GM19035 (cell line): ENCODE measurements at regions not wholly inside any gene's neighbourhood (a gene's known extent, or its start where the extent isn't known, plus 50 kb on each side); places are given as distances from the start of the nearest gene placed in this dataset.
"Not testable (repeated sequence)": the region's sequence is repeated elsewhere in the genome, so short reads cannot be mapped to it uniquely, and the experiment has no call there.

Experiments
- ATAC-seq: cut with Tn5 transposase; IDR thresholded peaks from one replicate; pipeline ENCODE4 v1.9.1; 2021; ENCODE audit not compliant: unreplicated experiment

DNA sequence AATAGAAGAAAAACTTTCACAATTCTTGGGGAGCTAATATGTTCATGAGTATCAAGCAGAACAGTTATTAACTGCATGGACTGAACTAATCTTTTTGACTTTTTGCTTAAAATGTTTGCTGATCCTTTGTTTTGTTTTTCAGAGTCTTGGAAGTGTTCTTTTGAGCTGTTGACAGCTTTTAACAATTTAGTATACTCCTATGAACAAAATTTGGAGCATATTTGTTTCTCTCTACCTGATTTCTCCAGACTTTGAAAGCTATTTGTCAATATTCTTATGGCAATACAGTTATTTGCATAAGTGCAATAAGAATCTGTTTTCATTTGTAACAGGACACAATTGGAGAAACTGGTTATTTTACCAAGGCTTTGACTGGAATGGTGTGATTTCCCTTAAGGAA lies 192.0 kb upstream of the ETV3 start:
- not testable (repeated sequence) for ATAC-seq

DNA sequence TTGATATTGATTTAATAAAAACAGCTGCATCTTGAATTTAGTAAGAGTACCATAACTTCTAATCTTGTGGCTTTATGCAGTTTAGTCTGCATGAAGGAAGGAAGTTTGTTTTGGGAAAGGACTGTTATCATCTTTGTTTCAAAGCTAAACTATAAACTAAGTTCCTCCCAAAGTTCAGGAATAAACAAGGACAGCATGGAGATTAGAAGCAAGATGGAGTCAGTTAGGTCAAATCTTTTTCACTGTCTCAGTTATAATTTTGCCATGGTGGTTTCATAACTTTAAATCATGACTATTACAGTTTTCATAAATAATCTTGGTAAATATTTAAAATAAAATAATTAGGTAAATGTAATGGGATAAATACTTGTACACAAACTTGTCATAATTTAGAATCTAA lies 189.9 kb upstream of the ETV3 start:
- not testable (repeated sequence) for ATAC-seq

DNA sequence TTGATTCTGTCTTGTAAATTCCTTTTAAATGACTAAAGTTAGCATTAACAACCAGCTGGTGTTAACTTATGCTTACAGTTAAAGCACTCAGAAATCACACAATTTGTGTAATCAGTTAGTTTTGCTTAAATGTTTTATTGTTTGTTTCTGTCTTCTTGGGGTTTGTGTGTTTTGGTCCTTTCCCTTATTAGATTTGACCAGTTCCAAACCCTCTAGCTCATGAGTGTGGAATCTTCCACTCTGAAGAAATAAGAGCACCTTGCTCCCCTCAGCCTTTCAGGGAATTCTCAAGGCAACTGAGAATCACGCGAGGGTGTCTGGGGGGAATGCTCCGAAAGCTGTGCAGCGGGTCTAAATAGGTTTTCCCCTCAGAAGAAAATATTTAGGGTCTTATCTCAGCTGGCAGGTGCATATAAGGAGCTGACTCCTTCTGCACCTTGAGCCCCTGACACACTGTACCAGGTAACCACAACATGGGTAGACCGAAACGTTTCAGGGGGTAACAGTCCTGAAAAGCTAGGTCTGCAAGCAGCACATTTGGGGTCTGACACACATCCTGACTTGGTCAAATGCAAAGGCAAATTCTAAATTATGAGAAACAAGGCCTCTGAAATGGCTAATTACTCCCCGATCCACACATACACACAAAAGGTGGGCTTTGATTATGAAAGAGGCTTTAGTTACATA lies 188.1 kb upstream of the ETV3 start:
- ATAC-seq, result no peak

DNA sequence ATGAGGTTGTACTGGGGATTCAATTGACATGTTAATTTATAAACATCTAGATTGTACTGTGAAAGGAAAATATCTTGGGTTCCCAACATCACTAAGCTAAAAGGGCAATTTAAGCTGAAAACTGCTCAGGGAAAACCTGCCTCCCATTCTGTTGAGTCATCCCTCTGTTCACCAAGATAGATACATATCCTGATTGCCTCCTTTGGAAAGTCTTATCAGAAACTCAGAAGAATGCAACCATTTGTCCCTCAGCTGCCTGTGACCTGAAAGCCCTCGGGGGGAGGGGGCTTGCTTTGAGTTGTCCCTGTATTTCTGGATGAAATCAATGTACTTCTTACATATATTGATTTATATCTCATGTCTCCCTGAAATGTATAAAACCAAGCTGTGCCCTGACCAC lies 187.0 kb upstream of the ETV3 start:
- ATAC-seq, result no peak

DNA sequence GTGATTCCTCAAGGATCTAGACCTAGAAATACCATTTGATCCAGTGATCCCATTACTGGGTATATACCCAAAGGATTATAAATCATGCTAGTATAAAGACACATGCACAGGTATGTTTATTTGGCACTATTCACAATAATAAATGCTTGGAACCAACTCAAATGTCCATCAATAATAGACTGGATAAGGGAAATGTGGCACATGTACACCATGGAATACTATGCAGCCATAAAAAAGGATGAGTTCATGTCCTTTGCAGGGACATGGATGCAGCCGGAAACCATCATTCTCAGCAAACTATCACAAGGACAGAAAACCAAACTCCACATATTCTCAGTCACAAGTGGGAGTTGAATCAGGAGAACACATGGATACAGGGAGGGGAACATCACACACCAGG lies 183.8 kb upstream of the ETV3 start:
- not testable (repeated sequence) for ATAC-seq

DNA sequence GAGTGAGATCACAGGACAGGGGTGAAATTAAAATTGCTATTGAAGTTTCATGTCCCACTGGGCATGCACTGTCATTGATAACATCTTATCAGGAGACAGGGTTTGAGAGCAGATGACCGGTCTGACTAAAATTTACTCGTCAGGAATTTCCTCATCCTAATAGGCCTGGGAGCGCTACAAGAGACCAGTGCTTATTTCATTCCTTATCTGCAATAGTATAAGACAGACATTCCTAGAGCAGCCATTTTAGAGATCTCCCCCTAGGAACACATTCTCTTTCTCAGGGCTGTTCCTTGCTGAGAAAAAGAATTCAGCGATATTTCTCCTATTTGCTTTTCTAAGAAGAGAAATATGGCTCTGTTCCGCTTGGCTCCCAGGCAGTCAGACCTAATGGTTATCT lies 181.4 kb upstream of the ETV3 start:
- ATAC-seq, result no peak

DNA sequence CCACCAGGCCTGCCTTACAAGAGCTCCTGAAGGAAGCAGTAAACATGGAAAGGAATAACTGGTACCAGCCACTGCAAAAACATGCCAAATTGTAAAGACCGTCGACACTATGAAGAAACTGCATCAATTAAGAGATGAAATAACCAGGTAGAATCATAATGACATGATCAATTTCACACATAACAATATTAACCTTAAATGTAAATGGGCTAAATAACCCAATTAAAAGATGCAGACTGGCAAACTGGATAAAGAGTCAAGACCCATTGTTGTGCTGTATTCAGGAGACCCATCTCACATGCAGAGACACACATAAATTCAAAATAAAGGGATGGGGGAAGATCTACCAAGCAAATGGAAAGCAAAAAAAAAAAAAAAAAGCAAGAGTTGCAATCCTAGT lies 179.0 kb upstream of the ETV3 start:
- not testable (repeated sequence) for ATAC-seq

DNA sequence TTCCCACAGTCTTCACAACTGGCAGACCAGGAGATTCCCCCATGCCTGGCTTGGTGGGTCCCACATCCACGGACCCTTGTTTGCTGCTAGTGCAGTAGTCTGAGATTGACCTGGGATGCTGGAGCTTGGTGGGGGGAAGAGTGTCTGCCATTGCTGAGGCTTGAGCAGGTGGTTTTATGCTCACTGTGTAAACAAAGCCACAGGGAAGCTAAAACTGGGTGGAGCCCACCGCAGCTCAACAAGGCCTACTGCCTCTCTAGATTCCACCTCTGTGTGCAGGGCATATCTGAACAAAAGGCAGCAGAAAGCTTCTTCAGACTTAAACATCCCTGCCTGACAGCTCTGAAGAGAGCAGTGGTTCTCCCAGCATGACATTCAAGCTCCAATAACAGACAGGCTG lies 177.3 kb upstream of the ETV3 start:
- ATAC-seq, result no peak

DNA sequence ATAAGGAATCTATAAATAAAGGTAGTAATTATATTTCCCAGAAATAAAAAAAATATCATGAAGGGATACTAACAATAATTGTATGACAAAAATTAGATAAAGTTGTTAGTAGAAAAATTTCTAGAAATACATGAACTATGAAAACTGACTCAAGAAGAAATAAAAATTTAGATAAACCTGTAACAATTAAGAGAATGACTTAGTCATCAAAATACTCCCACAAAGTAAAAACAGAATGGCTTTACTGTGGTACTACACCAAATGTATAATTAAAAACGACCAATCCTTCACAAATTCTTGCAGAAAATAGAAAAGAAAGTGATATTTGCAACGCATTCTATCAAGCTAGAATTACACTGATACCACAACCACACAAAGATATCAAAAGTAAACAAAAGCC lies 176.2 kb upstream of the ETV3 start:
- no peak for ATAC-seq

DNA sequence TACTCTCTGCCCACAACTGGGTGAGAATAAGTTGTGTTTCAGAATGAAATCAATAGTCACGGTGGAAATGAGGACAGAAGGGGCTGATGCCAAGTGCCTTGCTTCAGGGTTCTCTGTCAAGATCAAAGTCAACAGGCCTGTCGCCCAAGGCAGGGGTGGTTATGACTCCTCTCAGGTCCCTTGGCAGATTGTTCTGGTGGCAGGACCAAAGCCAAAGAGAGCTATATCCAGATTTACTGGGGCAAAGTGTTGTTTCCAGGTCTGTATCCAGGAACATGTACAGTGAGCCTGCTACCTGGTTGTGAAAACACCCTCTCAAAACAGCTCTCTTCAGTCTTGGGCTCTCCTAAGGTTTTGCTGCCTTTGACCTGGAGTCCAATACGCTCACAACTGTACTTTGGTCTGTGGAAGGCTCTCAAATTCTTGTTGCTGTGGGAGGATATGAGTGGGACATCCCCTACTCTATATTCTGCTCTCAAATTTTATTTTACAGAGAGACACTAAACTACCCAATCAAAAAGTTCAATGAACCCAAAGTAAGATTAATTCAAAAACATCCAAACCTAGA lies 175.1 kb upstream of the ETV3 start:
- ATAC-seq, result no peak

DNA sequence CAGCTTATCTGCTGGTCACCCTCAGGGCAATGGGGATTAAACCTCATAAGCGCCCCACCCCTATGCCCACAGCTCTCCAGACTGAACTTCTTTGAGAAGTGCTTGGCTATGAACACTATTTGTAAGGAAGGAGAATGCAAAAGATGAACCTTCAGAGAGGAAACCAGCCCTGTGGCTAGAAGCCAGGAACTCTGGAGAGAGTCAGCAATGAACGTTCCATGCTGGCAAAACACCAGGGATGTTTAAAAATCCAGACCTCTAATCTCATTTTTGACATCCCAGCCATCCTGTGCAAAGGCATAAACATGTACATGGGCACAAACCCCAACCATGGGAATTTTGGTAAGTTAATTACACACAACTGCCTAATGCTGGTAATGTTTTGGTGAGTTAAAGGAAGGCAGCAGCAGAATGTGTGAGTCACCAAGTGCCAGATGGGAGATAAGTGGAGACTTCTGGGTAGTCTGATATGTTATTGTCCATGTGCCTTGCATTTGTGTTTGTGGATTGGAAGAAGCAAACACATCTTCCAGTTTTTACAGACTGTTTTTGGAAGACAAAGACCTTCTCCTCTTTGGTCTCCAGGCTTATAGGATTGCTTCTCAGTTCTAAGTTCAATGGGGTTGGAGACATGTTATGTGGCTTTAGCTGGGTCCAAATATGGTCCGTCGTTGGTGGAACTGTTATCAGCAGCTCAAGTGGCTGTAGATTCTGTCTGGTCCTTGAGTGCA lies 174.1 kb upstream of the ETV3 start:
- no peak for ATAC-seq

DNA sequence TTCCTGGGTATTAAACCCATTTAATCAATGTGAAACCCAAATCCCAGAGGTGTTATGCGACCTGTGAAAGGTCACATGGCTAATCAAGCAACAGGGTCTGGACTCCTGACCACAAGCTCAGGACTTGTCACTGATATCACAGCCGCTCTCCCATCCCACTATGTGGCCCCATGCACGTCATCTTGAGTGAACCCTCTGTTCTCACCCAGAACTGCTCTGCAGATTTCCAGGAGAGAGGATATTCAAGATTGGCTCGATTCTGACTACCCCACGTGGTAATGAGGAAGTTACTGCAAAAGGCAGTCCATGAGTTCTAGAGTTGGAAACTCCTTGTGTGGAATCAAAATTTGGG lies 173.5 kb upstream of the ETV3 start:
- ATAC-seq, result no peak

DNA sequence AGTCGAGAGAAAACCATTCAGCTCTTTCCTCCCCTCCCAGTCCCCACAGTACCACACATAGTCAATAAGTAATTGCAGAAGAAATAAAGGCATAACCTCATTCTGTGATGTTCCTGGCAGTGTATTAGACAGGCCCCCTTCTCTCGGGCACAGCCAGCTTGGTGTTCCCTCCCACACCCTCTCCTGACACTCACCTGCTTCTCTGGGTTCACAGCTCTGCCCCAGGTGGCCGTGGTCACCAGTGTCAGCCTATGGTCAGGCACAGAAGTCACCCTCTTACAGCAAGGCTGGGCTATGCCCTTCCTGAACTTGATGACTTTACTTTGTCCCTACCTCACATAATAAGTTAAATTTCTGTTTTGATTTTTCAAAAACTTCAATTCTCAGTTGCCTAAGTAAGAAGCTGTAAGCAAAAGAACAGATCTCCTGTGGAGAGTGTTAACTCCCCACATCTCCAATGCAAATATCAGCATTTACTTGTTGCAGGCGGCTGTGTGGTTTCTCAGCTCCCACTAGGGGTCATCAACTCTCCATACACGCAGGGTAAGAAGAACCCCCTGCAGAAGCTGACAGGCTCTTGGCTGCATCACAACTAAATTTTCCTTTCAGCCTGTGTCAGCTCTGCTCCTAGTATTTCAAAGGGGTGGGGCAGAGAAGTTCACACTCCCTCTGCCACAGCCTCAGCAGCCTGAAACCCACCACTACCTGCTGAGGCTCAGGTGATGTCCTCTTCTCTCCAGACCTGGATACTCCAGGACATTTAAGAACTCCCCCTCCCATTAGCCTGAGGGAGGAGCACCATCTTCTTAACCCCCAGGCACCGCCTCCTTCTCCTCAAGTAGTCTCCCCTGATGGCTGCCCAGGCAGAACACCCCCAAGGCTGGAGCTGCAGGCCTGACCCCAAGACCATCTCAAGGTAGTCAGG lies 172.9 kb upstream of the ETV3 start:
- not testable (repeated sequence) for ATAC-seq

DNA sequence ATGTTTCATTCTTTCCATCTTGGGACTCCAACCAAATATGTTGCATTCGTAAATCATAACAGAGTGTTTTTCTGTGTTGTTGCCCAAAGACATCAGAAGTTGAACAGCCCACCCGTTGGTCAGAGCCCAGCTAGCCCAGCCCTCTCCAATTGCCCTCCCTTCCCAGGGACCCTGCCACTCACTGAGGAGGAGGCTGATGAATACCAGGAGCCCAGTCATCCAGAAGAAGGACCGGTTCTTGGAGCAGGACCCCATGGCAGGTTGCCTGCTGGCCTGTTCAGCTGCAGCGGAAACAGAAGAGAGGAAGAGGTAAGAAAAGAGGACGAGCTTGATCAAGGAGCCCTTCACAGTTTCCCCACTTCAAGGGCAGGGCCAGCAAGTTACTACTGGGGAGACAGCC lies 172.2 kb upstream of the ETV3 start:
- no peak for ATAC-seq

DNA sequence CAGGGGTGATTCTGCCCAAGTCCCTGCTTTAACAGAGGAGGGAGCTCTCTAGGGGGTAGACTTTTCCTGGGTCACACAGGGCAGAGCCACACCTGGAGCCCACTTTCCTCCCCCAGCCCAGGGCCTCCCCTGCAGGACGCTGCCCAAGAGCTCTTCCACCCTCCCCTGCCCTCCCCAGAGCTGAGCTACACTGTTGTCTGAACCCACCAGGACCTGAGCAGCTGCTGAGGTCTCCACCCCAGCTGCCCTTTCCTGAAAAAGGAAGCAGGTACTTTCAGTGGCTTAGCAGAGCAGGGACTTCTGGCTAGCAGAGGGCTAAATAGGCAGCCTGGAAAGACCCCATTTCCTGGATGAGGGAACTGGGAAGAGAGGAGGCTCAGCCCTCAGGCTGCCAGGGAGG lies 169.3 kb upstream of the ETV3 start:
- no peak for ATAC-seq

DNA sequence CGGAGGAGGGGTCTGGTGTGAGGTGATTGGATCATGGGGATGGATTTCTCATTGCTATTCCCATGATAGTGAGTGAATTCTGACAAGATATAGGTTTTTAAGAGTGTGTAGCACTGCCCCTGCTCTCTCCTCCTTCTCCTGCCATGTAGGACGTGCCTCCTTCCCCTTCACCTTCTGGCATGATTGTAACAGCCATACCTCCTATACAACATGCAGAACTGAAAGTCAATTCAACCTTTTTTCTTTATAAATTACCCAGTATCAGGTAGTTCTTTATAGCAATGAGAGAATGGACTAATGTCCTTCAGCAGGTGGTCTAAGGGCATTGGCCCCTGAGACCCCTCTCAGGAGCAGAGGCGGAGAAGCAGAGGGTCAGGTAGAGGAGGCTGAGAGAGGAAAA lies 168.7 kb upstream of the ETV3 start:
- ATAC-seq, result no peak

DNA sequence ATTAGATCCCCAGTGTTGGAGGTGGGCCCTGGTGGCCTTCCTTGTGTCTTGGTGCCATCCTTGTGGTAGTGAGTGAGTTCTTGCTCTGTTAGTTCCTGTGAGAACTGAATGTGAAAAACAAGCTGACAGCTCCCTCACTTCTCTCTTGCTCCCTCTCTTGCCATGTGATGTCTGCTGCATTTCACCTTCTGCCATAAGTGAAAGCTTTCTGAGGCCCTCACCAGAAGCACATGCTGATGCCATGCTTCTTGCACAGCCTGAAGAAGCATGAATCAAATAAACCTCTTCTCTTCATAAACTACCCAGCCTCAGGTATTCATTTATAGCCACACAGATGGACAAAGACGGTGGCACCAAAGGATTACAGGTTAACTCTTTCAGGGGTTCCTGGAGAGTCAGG lies 166.1 kb upstream of the ETV3 start:
- no peak for ATAC-seq

DNA sequence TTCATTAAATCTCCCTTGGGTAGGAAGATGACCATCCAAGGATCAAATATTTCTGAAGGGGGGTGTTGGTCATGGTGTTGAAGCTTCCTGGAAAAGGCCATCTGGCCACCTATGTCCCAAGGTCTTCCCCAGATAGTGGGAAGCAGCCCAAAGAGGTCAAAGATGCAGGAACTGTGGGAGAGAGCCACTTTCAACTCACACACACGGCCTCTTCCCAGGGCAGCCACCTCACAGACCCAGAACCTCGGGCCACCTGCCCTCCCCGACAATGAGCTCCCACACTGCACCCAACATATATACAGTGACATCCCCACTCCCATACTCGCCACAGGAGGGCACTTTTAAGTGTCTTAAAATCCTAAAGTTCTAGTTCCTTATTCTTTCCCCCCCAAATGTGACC lies 164.5 kb upstream of the ETV3 start:
- ATAC-seq, result no peak

DNA sequence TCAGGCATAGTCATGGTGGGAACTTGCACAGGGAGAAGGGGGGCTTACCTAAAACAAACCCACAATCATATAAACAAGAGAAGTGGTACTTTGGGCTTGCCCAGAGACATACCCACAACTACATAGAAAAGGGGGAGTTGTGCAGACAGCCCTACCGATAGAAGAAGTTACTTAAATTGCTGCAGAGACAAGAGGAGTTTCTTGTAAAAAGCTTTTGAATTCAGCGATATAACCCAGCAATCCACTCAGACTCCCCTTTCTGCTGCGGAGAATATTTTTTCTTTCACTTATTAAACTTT lies 164.0 kb upstream of the ETV3 start:
- ATAC-seq, result no peak

DNA sequence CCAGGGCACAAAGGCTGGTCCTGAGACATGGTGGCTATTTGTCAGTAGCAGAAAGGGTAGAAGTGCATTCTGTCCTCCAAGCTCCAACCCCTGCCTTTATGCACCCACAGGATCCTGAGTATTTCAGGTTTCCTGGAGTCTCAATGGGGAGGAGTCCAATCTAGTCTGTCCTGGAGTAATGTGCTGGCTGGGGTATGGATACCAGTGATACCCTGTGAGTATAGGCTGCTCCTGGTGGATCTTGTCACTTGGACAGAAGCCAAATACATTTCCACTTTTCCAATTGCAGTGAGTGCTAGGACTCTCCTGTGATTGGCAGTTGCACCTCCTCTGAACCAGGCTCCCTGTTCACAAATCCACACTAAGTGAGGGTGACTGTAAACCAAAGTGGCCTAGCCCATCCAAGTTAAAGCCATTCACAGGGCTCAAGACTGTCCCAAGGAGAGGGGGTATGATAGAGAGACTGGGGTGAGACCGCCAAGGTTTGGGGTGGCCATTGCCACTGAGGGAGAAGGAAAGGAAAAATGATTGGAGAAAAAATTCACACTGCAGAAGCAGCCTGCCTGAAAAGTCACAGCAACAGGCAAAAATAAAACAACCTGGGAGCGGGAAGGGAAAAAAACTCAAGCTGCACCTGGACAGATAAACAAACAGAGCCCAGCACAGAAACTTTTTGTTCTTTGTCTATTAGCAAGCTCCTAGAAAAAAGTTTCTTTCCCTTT lies 163.4 kb upstream of the ETV3 start:
- ATAC-seq, result no peak
